ENCODE measurements at regions not wholly inside any gene's neighbourhood (a gene's known extent, or its start where the extent isn't known, plus 50 kb on each side); places are given as distances from the start of the nearest gene placed in this dataset.

GRCh38 chr15:56530157-56530556 is 65.2 kb upstream of the MNS1 start:
- TF ChIP-seq POLR2A (IDR thresholded peaks at IDR 0.05; ENCODE audit: extremely low read depth, insufficient read length) (no peak), CTCF (IDR thresholded peaks at IDR 0.05; ENCODE audit: low read depth, low read length) (no peak), MAX (IDR thresholded peaks at IDR 0.05; ENCODE audit: low read depth, low read length) (no peak), MYC (IDR thresholded peaks at IDR 0.05; ENCODE audit: low read depth, low read length) (no peak)
